ENCODE measurements at regions not wholly inside any gene's neighbourhood (a gene's known extent, or its start where the extent isn't known, plus 50 kb on each side); places are given as distances from the start of the nearest gene placed in this dataset.

DNA sequence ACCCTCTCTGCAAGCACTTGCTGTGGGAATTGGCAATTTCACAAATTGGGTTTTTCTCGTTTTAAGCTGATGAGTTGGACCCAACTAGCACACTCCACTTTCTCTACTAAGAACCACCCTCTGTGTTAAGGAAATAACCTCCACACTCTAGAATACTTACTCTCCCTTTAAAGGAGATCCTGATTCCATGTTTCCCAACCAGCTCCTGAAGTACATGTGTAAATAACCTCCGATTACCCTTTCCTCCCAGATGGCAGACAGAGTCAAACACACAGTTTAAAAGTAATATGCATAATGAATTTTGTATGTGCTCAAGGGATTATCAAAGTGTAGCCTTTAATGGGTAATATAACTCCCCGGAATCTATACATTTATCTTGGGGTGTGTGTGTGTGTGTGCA is 171.3 kb upstream of the OSR1 start:
- H3K9me3 ChIP-seq: no peaks in the 10 kb centered on the region
- TF ChIP-seq, protein P1, sequence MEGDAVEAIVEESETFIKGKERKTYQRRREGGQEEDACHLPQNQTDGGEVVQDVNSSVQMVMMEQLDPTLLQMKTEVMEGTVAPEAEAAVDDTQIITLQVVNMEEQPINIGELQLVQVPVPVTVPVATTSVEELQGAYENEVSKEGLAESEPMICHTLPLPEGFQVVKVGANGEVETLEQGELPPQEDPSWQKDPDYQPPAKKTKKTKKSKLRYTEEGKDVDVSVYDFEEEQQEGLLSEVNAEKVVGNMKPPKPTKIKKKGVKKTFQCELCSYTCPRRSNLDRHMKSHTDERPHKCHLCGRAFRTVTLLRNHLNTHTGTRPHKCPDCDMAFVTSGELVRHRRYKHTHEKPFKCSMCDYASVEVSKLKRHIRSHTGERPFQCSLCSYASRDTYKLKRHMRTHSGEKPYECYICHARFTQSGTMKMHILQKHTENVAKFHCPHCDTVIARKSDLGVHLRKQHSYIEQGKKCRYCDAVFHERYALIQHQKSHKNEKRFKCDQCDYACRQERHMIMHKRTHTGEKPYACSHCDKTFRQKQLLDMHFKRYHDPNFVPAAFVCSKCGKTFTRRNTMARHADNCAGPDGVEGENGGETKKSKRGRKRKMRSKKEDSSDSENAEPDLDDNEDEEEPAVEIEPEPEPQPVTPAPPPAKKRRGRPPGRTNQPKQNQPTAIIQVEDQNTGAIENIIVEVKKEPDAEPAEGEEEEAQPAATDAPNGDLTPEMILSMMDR (IDR thresholded peaks at IDR 0.05): no peak
- TF ChIP-seq POLR2A (IDR thresholded peaks at IDR 0.05): no peak
- no peak overlapping the region for H3K4me3 ChIP-seq (replicated peaks in 1 of 3)
- 34 to 39% methylated on average over 3 of the region's 3 CpGs for WGBS, 2 donors
- no peak for DNase-seq
- intact Hi-C loops (cut with DNase I): no loop called here
- no peaks in the 10 kb centered on the region for H3K36me3 ChIP-seq
- no peaks in the 10 kb centered on the region for H3K4me1 ChIP-seq
- no peaks in the 10 kb centered on the region for H3K27me3 ChIP-seq
- H3K27ac ChIP-seq: no peak overlapping the region

DNA sequence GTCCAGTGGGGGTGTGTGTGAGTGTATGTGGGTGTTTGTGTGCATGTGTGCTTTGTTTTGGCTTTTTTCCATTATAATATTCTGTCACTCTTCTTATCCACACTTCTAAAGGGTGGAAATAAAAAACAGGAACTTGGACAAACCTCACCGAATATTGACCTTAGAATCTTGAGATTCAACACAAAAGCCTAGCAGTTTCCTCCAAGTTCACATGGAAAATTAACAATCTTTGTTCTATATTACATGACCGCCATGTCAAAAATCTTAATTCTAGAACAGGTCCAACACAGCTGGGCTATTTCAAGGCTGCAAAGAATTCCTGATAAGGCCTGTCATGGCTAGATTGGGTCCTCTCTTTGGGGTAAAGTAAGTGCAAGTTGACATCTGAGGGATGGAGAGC is 169.3 kb upstream of the OSR1 start:
- 88 to 89% methylated on average over 2 of the region's 2 CpGs for WGBS, 2 donors
- no peak overlapping the region for H3K27ac ChIP-seq
- no peaks in the 10 kb centered on the region for H3K27me3 ChIP-seq
- H3K36me3 ChIP-seq: no peaks in the 10 kb centered on the region
- no peak overlapping the region for H3K4me3 ChIP-seq (replicated peaks in 1 of 3)
- no peak for DNase-seq
- H3K4me1 ChIP-seq: no peaks in the 10 kb centered on the region
- no peaks in the 10 kb centered on the region for H3K9me3 ChIP-seq
- no peak for TF ChIP-seq POLR2A (IDR thresholded peaks at IDR 0.05)
- TF ChIP-seq, protein P1 (IDR thresholded peaks at IDR 0.05): no peak
- intact Hi-C loops (cut with DNase I): no loop called here

DNA sequence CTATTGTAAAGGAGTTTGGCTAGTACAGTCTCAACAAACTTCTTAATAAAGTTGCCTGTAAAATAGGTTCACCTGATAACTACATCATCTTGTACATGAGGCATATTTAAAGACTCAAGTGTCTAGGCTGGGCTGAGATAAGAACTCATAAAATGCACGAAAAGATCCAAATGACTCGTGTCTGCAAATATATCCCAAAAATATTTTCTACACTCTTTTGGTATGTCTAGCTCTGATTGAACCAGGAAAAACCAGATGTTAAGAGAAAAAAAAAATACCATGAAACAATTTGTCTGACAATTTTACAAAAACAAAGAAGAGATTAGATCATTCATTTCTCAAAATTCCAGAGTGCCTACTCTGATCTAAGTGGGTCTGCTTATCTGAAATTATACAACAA is 166.9 kb upstream of the OSR1 start:
- no peak for DNase-seq
- Histone ChIP-seq H3K4me3 (replicated peaks in 1 of 3) (no peak overlapping the region), H3K27ac (no peak overlapping the region), H3K4me1 (no peaks in the 10 kb centered on the region), H3K9me3 (no peaks in the 10 kb centered on the region), H3K36me3 (no peaks in the 10 kb centered on the region), H3K27me3 (no peaks in the 10 kb centered on the region)
- WGBS, 2 donors: 82% methylated on average over 2 of the region's 2 CpGs
- TF ChIP-seq POLR2A (IDR thresholded peaks at IDR 0.05): no peak
- TF ChIP-seq, protein P1 (IDR thresholded peaks at IDR 0.05): no peak
- intact Hi-C loops (cut with DNase I): no loop called here

DNA sequence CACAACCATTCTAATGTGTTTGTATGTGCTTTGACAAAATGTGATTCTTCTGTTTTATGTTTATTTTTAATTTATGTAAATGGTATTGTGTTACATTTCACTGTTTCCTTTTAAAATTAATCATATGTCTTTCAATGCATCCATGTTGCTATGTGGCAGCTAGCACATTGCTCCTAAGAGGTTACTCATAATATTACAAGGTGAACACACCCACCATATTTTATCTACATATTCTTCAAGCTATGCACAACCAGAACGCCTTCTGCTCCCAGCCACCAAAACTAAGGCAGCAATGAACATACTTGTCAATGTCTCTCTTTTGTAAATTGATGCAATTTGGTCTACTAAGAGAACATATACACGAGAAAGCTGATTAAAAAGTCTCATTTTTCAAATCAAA is 160.6 kb upstream of the OSR1 start:
- intact Hi-C loops (cut with DNase I): no loop called here
- DNase-seq: no peak
- Histone ChIP-seq H3K9me3 (no peaks in the 10 kb centered on the region), H3K4me1 (no peaks in the 10 kb centered on the region), H3K36me3 (no peaks in the 10 kb centered on the region), H3K27me3 (no peaks in the 10 kb centered on the region), H3K27ac (no peak overlapping the region), H3K4me3 (replicated peaks in 1 of 3) (no peak overlapping the region)
- 90 to 91% methylated on average over 2 of the region's 2 CpGs for WGBS, 2 donors
- no peak for TF ChIP-seq POLR2A (IDR thresholded peaks at IDR 0.05)
- TF ChIP-seq, protein P1 (IDR thresholded peaks at IDR 0.05): no peak

DNA sequence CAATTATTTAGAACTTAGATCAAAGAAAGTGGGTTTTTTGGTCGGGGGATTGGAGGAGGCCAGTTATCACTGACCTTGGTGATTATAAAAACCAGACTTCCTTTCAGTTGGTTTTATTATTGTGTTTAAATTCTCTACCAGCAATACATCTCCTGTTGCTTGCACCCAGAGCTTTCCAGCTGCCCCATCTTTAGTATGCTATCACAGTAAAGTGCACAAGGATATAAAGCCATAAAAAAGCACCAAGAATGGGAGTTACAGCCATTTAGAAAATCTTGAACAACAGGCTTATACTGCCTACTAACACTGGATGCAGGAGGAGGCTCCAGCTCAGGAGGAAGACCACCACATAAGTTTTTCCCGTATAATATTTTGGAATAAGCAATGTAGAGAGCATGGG is 148.7 kb upstream of the OSR1 start:
- Histone ChIP-seq H3K4me3 (replicated peaks in 1 of 3) (no peak overlapping the region), H3K27ac (no peak overlapping the region), H3K27me3 (no peaks in the 10 kb centered on the region), H3K9me3 (no peaks in the 10 kb centered on the region), H3K4me1 (no peaks in the 10 kb centered on the region), H3K36me3 (no peaks in the 10 kb centered on the region)
- DNase-seq: no peak
- WGBS, 2 donors: 84 to 85% methylated on average over 2 of the region's 2 CpGs
- no peak for TF ChIP-seq POLR2A (IDR thresholded peaks at IDR 0.05)
- TF ChIP-seq, protein P1 (IDR thresholded peaks at IDR 0.05): no peak
- intact Hi-C loops (cut with DNase I): no loop called here
